Subcutaneous abdominal adipose tissue (tissue), 5 donors: ENCODE measurements at regions not wholly inside any gene's neighbourhood (a gene's known extent, or its start where the extent isn't known, plus 50 kb on each side); places are given as distances from the start of the nearest gene placed in this dataset.
"Not testable (repeated sequence)": the region's sequence is repeated elsewhere in the genome, so short reads cannot be mapped to it uniquely, and the experiment has no call there.

Experiments
- H3K27ac ChIP-seq: one replicate; pipeline ENCODE4 v1.7.0; 2013; ENCODE audit warnings: low read depth, mild to moderate bottlenecking, inconsistent platforms, low read length, moderate library complexity
- H3K27me3 ChIP-seq, 5 donors: one replicate each; pipeline ENCODE4 v1.7.0; 2013; ENCODE audit warnings: low read length in 5 of 5, inconsistent platforms in 1 of 5; ENCODE audit not compliant: control insufficient read depth in 5 of 5, insufficient read depth in 4 of 5
- H3K36me3 ChIP-seq, 5 donors: one replicate each; pipeline ENCODE4 v1.7.0; 2013; ENCODE audit warnings: low read length in 5 of 5; ENCODE audit not compliant: control insufficient read depth in 5 of 5, insufficient read depth in 5 of 5
- H3K4me1 ChIP-seq, 5 donors: one replicate each; pipeline ENCODE4 v1.7.0; 2013; ENCODE audit warnings: low read length in 5 of 5, mild to moderate bottlenecking in 3 of 5, moderate library complexity in 1 of 5; ENCODE audit not compliant: control insufficient read depth in 5 of 5, insufficient read depth in 5 of 5
- H3K4me3 ChIP-seq, 5 donors: one replicate each; pipeline ENCODE4 v1.7.0; 2013; ENCODE audit warnings: low read length in 5 of 5, low read depth in 1 of 5
- H3K9ac ChIP-seq, 5 donors: one replicate each; pipeline ENCODE4 v1.7.0; 2013; ENCODE audit warnings: low read length in 5 of 5, mild to moderate bottlenecking in 4 of 5, moderate library complexity in 3 of 5
- H3K9me3 ChIP-seq, 5 donors: one replicate each; pipeline ENCODE4 v1.7.0; 2013; ENCODE audit warnings: low read length in 5 of 5; ENCODE audit not compliant: control insufficient read depth in 5 of 5
- donor health status: healthy.
- donor health status: healthy.
- donor health status: healthy.
- donor health status: healthy.
- donor health status: healthy.

GRCh38 chr4:33924811-33925210 lies 2319.5 kb downstream of the ARAP2 start:
- H3K9ac ChIP-seq: no peak overlapping the region
- no peaks in the 10 kb centered on the region for H3K4me1 ChIP-seq
- no peak overlapping the region for H3K27ac ChIP-seq
- peaks cover 0 to 2% (median 0%) of the 10 kb centered on the region in 5 donors for H3K9me3 ChIP-seq
- H3K36me3 ChIP-seq: no peaks in the 10 kb centered on the region
- H3K27me3 ChIP-seq: no peaks in the 10 kb centered on the region
- H3K4me3 ChIP-seq: no peak overlapping the region

GRCh38 chr4:33930497-33930896 lies 2313.8 kb downstream of the ARAP2 start:
- no peaks in the 10 kb centered on the region for H3K27me3 ChIP-seq
- H3K9me3 ChIP-seq: peaks cover 0 to 2% (median 0%) of the 10 kb centered on the region in 5 donors
- no peak overlapping the region for H3K4me3 ChIP-seq
- H3K4me1 ChIP-seq: no peaks in the 10 kb centered on the region
- no peak overlapping the region for H3K9ac ChIP-seq
- no peak overlapping the region for H3K27ac ChIP-seq
- H3K36me3 ChIP-seq: no peaks in the 10 kb centered on the region

GRCh38 chr4:33931026-33931425 lies 2313.3 kb downstream of the ARAP2 start:
- Histone ChIP-seq H3K4me3 (no peak overlapping the region), H3K27ac (no peak overlapping the region), H3K36me3 (no peaks in the 10 kb centered on the region), H3K27me3 (no peaks in the 10 kb centered on the region), H3K9me3 (peaks cover 0 to 2% (median 0%) of the 10 kb centered on the region in 5 donors), H3K9ac (no peak overlapping the region), H3K4me1 (no peaks in the 10 kb centered on the region)

GRCh38 chr4:33940281-33940680 lies 2304.0 kb downstream of the ARAP2 start:
- Histone ChIP-seq H3K9me3 (no peaks in the 10 kb centered on the region), H3K4me3 (no peak overlapping the region), H3K4me1 (peaks cover 0 to 8% (median 0%) of the 10 kb centered on the region in 5 donors), H3K27ac (no peak overlapping the region), H3K27me3 (no peaks in the 10 kb centered on the region), H3K9ac (no peak overlapping the region), H3K36me3 (no peaks in the 10 kb centered on the region)

- H3K27ac ChIP-seq: no peak overlapping the region
- no peaks in the 10 kb centered on the region for H3K36me3 ChIP-seq
- H3K4me3 ChIP-seq: no peak overlapping the region
- no peak overlapping the region for H3K9ac ChIP-seq
- peaks cover 0 to 8% (median 0%) of the 10 kb centered on the region in 5 donors for H3K4me1 ChIP-seq
- H3K27me3 ChIP-seq: no peaks in the 10 kb centered on the region
- no peaks in the 10 kb centered on the region for H3K9me3 ChIP-seq
These were observed 2302.5 kb downstream of the ARAP2 start for GRCh38 chr4:33941854-33942253.

GRCh38 chr4:33948921-33949320 lies 2295.4 kb downstream of the ARAP2 start:
- Histone ChIP-seq H3K4me3 (no peak overlapping the region), H3K27ac (no peak overlapping the region), H3K9ac (no peak overlapping the region)

GRCh38 chr4:33953848-33954247 lies 2290.5 kb downstream of the ARAP2 start:
- not testable (repeated sequence) for H3K4me1 ChIP-seq, H3K27ac ChIP-seq, H3K27me3 ChIP-seq, H3K4me3 ChIP-seq, H3K9ac ChIP-seq, H3K9me3 ChIP-seq, H3K36me3 ChIP-seq

More at GRCh38 chr4:33948921-33949320, 2295.4 kb downstream of the ARAP2 start:
- no peaks in the 10 kb centered on the region for H3K36me3 ChIP-seq
- no peaks in the 10 kb centered on the region for H3K27me3 ChIP-seq
- no peaks in the 10 kb centered on the region for H3K9me3 ChIP-seq
- peaks cover 0 to 12% (median 0%) of the 10 kb centered on the region in 5 donors for H3K4me1 ChIP-seq

GRCh38 chr4:33954759-33955158 lies 2289.6 kb downstream of the ARAP2 start:
- no peak overlapping the region for H3K4me3 ChIP-seq

GRCh38 chr4:33959519-33959918 lies 2284.8 kb downstream of the ARAP2 start:
- H3K27me3 ChIP-seq: no peaks in the 10 kb centered on the region
- no peak overlapping the region for H3K27ac ChIP-seq
- no peak overlapping the region for H3K4me3 ChIP-seq
- peaks cover 0 to 4% (median 2%) of the 10 kb centered on the region in 5 donors for H3K9me3 ChIP-seq
- H3K36me3 ChIP-seq: no peaks in the 10 kb centered on the region
- H3K4me1 ChIP-seq: no peaks in the 10 kb centered on the region
- H3K9ac ChIP-seq: no peak overlapping the region

More at GRCh38 chr4:33954759-33955158, 2289.6 kb downstream of the ARAP2 start:
- Histone ChIP-seq H3K36me3 (no peaks in the 10 kb centered on the region), H3K27ac (no peak overlapping the region), H3K9me3 (peaks cover 0 to 6% (median 2%) of the 10 kb centered on the region in 5 donors), H3K27me3 (no peaks in the 10 kb centered on the region), H3K4me1 (no peaks in the 10 kb centered on the region), H3K9ac (no peak overlapping the region)

GRCh38 chr4:33961761-33962160 lies 2282.6 kb downstream of the ARAP2 start:
- Histone ChIP-seq H3K4me3 (no peak overlapping the region), H3K9me3 (peaks cover 0 to 2% (median 0%) of the 10 kb centered on the region in 5 donors), H3K9ac (no peak overlapping the region), H3K4me1 (no peaks in the 10 kb centered on the region), H3K27ac (no peak overlapping the region), H3K27me3 (no peaks in the 10 kb centered on the region), H3K36me3 (no peaks in the 10 kb centered on the region)

GRCh38 chr4:33966808-33967207 lies 2277.5 kb downstream of the ARAP2 start:
- Histone ChIP-seq H3K9me3 (peaks cover 0 to 3% (median 0%) of the 10 kb centered on the region in 5 donors), H3K27me3 (no peaks in the 10 kb centered on the region), H3K27ac (no peak overlapping the region), H3K4me3 (no peak overlapping the region), H3K36me3 (no peaks in the 10 kb centered on the region), H3K9ac (no peak overlapping the region), H3K4me1 (no peaks in the 10 kb centered on the region)
